ENCODE measurements at regions not wholly inside any gene's neighbourhood (a gene's known extent, or its start where the extent isn't known, plus 50 kb on each side); places are given as distances from the start of the nearest gene placed in this dataset.
A peak's percentile ranks its signal among the peaks of the same experiment; 100 is the strongest.
"Not testable (repeated sequence)": the region's sequence is repeated elsewhere in the genome, so short reads cannot be mapped to it uniquely, and the experiment has no call there.

- DNase-seq (ENCODE audit: low read depth in 2 of 2), result no peak
- H3K4me3 ChIP-seq (replicated peaks in 1 of 2; ENCODE audit: low read depth in 2 of 2, low read length in 2 of 2), result no peak overlapping the region
- TF ChIP-seq CTCF (IDR thresholded peaks at IDR 0.05; ENCODE audit: low read depth, low read length), result no peak
These were observed 96.4 kb upstream of the ALDH1A1 start for GRCh38 chr9:73049280-73049679.

- no peak overlapping the region for H3K4me3 ChIP-seq (replicated peaks in 1 of 2; ENCODE audit: low read depth in 2 of 2, low read length in 2 of 2)
- DNase-seq (ENCODE audit: low read depth in 2 of 2), result no peak
- no peak for TF ChIP-seq CTCF (IDR thresholded peaks at IDR 0.05; ENCODE audit: low read depth, low read length)
These were observed 93.9 kb upstream of the ALDH1A1 start for GRCh38 chr9:73046769-73047168.

- H3K4me3 ChIP-seq (replicated peaks in 1 of 2; ENCODE audit: low read depth in 2 of 2, low read length in 2 of 2); DNase-seq (ENCODE audit: low read depth in 2 of 2): not testable (repeated sequence)
These were observed 91.9 kb upstream of the ALDH1A1 start for GRCh38 chr9:73044776-73045175.

- no peak for TF ChIP-seq CTCF (IDR thresholded peaks at IDR 0.05; ENCODE audit: low read depth, low read length)
- H3K4me3 ChIP-seq (replicated peaks in 1 of 2; ENCODE audit: low read depth in 2 of 2, low read length in 2 of 2), result no peak overlapping the region
These were observed 89.3 kb upstream of the ALDH1A1 start for GRCh38 chr9:73042155-73042554.

GRCh38 chr9:73039271-73040263 lies 86.7 kb upstream of the ALDH1A1 start:
- DNase-seq (ENCODE audit: low read depth in 2 of 2), result peak; percentile 55 to 88
- no peak overlapping the region for H3K4me3 ChIP-seq (replicated peaks in 1 of 2; ENCODE audit: low read depth in 2 of 2, low read length in 2 of 2)
- TF ChIP-seq CTCF (IDR thresholded peaks at IDR 0.05; ENCODE audit: low read depth, low read length), result no peak

More at GRCh38 chr9:73042155-73042554, 89.3 kb upstream of the ALDH1A1 start:
- peak in 1 of 2 donors; percentile 22 for DNase-seq (ENCODE audit: low read depth in 2 of 2)

- peak; percentile 5 to 85 for DNase-seq (ENCODE audit: low read depth in 2 of 2)
- no peak overlapping the region for H3K4me3 ChIP-seq (replicated peaks in 1 of 2; ENCODE audit: low read depth in 2 of 2, low read length in 2 of 2)
- no peak for TF ChIP-seq CTCF (IDR thresholded peaks at IDR 0.05; ENCODE audit: low read depth, low read length)
These were observed 85.8 kb upstream of the ALDH1A1 start for GRCh38 chr9:73038613-73039012.

GRCh38 chr9:73038089-73038509 lies 85.2 kb upstream of the ALDH1A1 start:
- no peak for TF ChIP-seq CTCF (IDR thresholded peaks at IDR 0.05; ENCODE audit: low read depth, low read length)
- no peak for DNase-seq (ENCODE audit: low read depth in 2 of 2)
- H3K4me3 ChIP-seq (replicated peaks in 1 of 2; ENCODE audit: low read depth in 2 of 2, low read length in 2 of 2), result no peak overlapping the region
